IMR-90 (cell line): ENCODE measurements at regions not wholly inside any gene's neighbourhood (a gene's known extent, or its start where the extent isn't known, plus 50 kb on each side); places are given as distances from the start of the nearest gene placed in this dataset.

Experiments used
- ATAC-seq: fragments of 200-7000 bp; cut with Tn5 transposase; 2 replicates; pipeline ENCODE4 v1.9.1; 2020; ENCODE audit warnings: low read depth, mild to moderate bottlenecking, moderate library complexity
- BruUV-seq: library from RNA; stranded (reverse); fragments of 400-500 nt; replicated peaks from 2 replicates; lab custom pipeline; 2021; lab: Mats Ljungman, UMichigan
- CTCF ChIA-PET: fragments of 300-600 bp; formaldehyde crosslinking; extraction: SDS; loops from one replicate; lab custom pipeline; 2021; ENCODE audit warnings: antibody characterized with exemption; lab: Yijun Ruan, JAX
- POLR2A ChIA-PET: fragments of 300-600 bp; sonication (Branson Sonifier 250); formaldehyde crosslinking; loops from one replicate; lab custom pipeline; 2022; ENCODE audit warnings: antibody characterized with exemption; ENCODE audit not compliant: unreplicated experiment; lab: Charles Lee
- DNase-seq: peaks from one replicate; pipeline ENCODE4 v3.0.0; 2013
- H2AFZ ChIP-seq: replicated peaks from 2 replicates; pipeline ENCODE3; 2013; ENCODE audit warnings: low read length, mild to moderate bottlenecking; ENCODE audit not compliant: poor library complexity
- H2AK5ac ChIP-seq: 2 replicates; pipeline ENCODE4 v1.6.1; 2013; ENCODE audit warnings: low read depth, low read length, inconsistent platforms
- H2AK9ac ChIP-seq: replicated peaks from 2 replicates; pipeline ENCODE3; 2013; ENCODE audit warnings: mild to moderate bottlenecking, low read depth, low read length, moderate library complexity; ENCODE audit not compliant: poor library complexity
- H2BK120ac ChIP-seq: 2 replicates; pipeline ENCODE4 v1.6.1; 2013; ENCODE audit warnings: low read depth, low read length, inconsistent platforms
- H2BK15ac ChIP-seq: 3 replicates; pipeline ENCODE4 v1.6.1; 2013; ENCODE audit warnings: low read depth, low read length, inconsistent platforms
- H2BK20ac ChIP-seq: 2 replicates; pipeline ENCODE4 v1.6.1; 2013; ENCODE audit warnings: low read depth, mild to moderate bottlenecking, inconsistent platforms, low read length, moderate library complexity
- H2BK5ac ChIP-seq: 2 replicates; pipeline ENCODE4 v1.6.1; 2013; ENCODE audit warnings: mild to moderate bottlenecking, low read depth, low read length, inconsistent platforms; ENCODE audit not compliant: poor library complexity, severe bottlenecking
- H3K14ac ChIP-seq: replicated peaks from 2 replicates; pipeline ENCODE4 v1.6.1; 2013; ENCODE audit warnings: low read depth, low read length, inconsistent platforms
- H3K18ac ChIP-seq: 2 replicates; pipeline ENCODE4 v1.6.1; 2013; ENCODE audit warnings: low read depth, low read length, control low read depth
- H3K23ac ChIP-seq: 2 replicates; pipeline ENCODE4 v1.6.1; 2013; ENCODE audit warnings: low read depth, low read length, inconsistent platforms
- H3K27ac ChIP-seq: 2 replicates; pipeline ENCODE4 v1.5.1; 2013; ENCODE audit warnings: mild to moderate bottlenecking, control low read depth, low read length; ENCODE audit not compliant: insufficient read depth
- H3K27me3 ChIP-seq: 2 replicates; pipeline ENCODE4 v1.6.1; 2013; ENCODE audit warnings: low read length; ENCODE audit not compliant: control insufficient read depth, insufficient read depth
- H3K36me3 ChIP-seq: 2 replicates; pipeline ENCODE4 v1.6.1; 2013; ENCODE audit warnings: low read length, mixed read lengths; ENCODE audit not compliant: control insufficient read depth, insufficient read depth
- H3K4ac ChIP-seq: 2 replicates; pipeline ENCODE4 v1.6.1; 2013; ENCODE audit warnings: low read depth, low read length, inconsistent platforms
- H3K4me1 ChIP-seq: 2 replicates; pipeline ENCODE4 v1.6.1; 2013; ENCODE audit warnings: low read length, mixed read lengths; ENCODE audit not compliant: control insufficient read depth, insufficient read depth
- H3K4me2 ChIP-seq: 2 replicates; pipeline ENCODE4 v1.6.1; 2013; ENCODE audit warnings: low read depth, mild to moderate bottlenecking, control low read depth, low read length, moderate library complexity
- H3K4me3 ChIP-seq: 2 replicates; pipeline ENCODE4 v1.5.1; 2013; ENCODE audit warnings: low read depth, mild to moderate bottlenecking, control low read depth, low read length, moderate library complexity; ENCODE audit not compliant: insufficient read depth
- H3K56ac ChIP-seq: 2 replicates; pipeline ENCODE4 v1.6.1; 2013; ENCODE audit warnings: low read length, inconsistent platforms; ENCODE audit not compliant: insufficient read depth; ENCODE audit errors: extremely low read depth
- H3K79me1 ChIP-seq, 2 experiments: 2 replicates each; pipeline ENCODE4 v1.6.1; 2013; ENCODE audit warnings: low read length in 2 of 2, inconsistent platforms in 1 of 2, low read depth in 1 of 2
- H3K9ac ChIP-seq: 2 replicates; pipeline ENCODE4 v1.6.1; 2013; ENCODE audit warnings: low read depth, low read length, control low read depth
- H3K9me1 ChIP-seq: 2 replicates; pipeline ENCODE4 v1.6.1; 2013; ENCODE audit warnings: low read length, inconsistent platforms; ENCODE audit not compliant: insufficient read depth
- H3K9me3 ChIP-seq: 2 replicates; pipeline ENCODE4 v1.6.1; 2013; ENCODE audit warnings: low read length; ENCODE audit not compliant: control insufficient read depth, insufficient read depth
- H4K20me1 ChIP-seq: 2 replicates; pipeline ENCODE4 v1.6.1; 2013; ENCODE audit warnings: low read length, inconsistent platforms; ENCODE audit not compliant: insufficient read depth
- H4K5ac ChIP-seq: 2 replicates; pipeline ENCODE4 v1.6.1; 2013; ENCODE audit warnings: mild to moderate bottlenecking, low read depth, low read length, control low read depth
- H4K8ac ChIP-seq, 2 experiments: 2 replicates each; pipeline ENCODE4 v1.6.1; 2013; ENCODE audit warnings: low read depth in 2 of 2, low read length in 2 of 2, control low read depth in 1 of 2, inconsistent platforms in 1 of 2
- H4K91ac ChIP-seq: 2 replicates; pipeline ENCODE4 v1.6.1; 2013; ENCODE audit warnings: low read depth, low read length, inconsistent platforms; ENCODE audit not compliant: insufficient read depth
- BHLHE40 ChIP-seq: fragments of 150-350 bp; IDR thresholded peaks from 2 replicates; pipeline ENCODE4 v1.6.1; 2016; ENCODE audit warnings: mild to moderate bottlenecking, low read depth, low read length
- CEBPB ChIP-seq: IDR thresholded peaks from 2 replicates; pipeline ENCODE4 v1.6.1; 2012; ENCODE audit warnings: low read depth, low read length, improper control_type of control experiment
- CHD1 ChIP-seq: IDR thresholded peaks from 2 replicates; pipeline ENCODE4 v1.6.1; 2012; ENCODE audit warnings: low read depth, low read length, improper control_type of control experiment
- CTCF ChIP-seq: conservative IDR thresholded peaks from 2 replicates; pipeline ENCODE4 v1.5.1; 2012; ENCODE audit warnings: mild to moderate bottlenecking, low read depth, low read length, improper control_type of control experiment
- ELK1 ChIP-seq: fragments of 150-350 bp; IDR thresholded peaks from 2 replicates; pipeline ENCODE4 v1.6.1; 2016; ENCODE audit warnings: low read depth, mild to moderate bottlenecking, low read length, moderate library complexity, borderline replicate concordance
- FOS ChIP-seq: fragments of 150-350 bp; IDR thresholded peaks from 2 replicates; pipeline ENCODE4 v1.6.1; 2016; ENCODE audit warnings: low read depth, low read length
- MAFK ChIP-seq: IDR thresholded peaks from 2 replicates; pipeline ENCODE4 v1.6.1; 2012; ENCODE audit warnings: low read depth, low read length, improper control_type of control experiment
- MAZ ChIP-seq: IDR thresholded peaks from 2 replicates; pipeline ENCODE4 v1.6.1; 2012; ENCODE audit warnings: low read depth, mild to moderate bottlenecking, low read length, improper control_type of control experiment, moderate library complexity, borderline replicate concordance
- MXI1 ChIP-seq: IDR thresholded peaks from 2 replicates; pipeline ENCODE4 v1.6.1; 2012; ENCODE audit warnings: low read depth, mild to moderate bottlenecking, low read length, moderate library complexity, borderline replicate concordance
- NFE2L2 ChIP-seq: fragments of 150-350 bp; IDR thresholded peaks from 2 replicates; pipeline ENCODE4 v1.6.1; 2016; ENCODE audit warnings: low read depth, mild to moderate bottlenecking, low read length
- POLR2A ChIP-seq: IDR thresholded peaks from 2 replicates; pipeline ENCODE4 v1.6.1; 2012; ENCODE audit warnings: mild to moderate bottlenecking, low read depth, low read length
- RAD21 ChIP-seq: IDR thresholded peaks from 2 replicates; pipeline ENCODE4 v1.6.1; 2012; ENCODE audit warnings: low read length, improper control_type of control experiment
- RCOR1 ChIP-seq: IDR thresholded peaks from 2 replicates; pipeline ENCODE4 v1.6.1; 2012; ENCODE audit warnings: mild to moderate bottlenecking, low read length, improper control_type of control experiment; ENCODE audit not compliant: insufficient replicate concordance
- RFX5 ChIP-seq: IDR thresholded peaks from 2 replicates; pipeline ENCODE4 v1.8.0; 2012; ENCODE audit warnings: low read depth, mild to moderate bottlenecking, low read length, moderate library complexity
- SMC3 ChIP-seq: fragments of 150-350 bp; IDR thresholded peaks from 2 replicates; pipeline ENCODE4 v1.6.1; 2016; ENCODE audit warnings: low read depth, mild to moderate bottlenecking, antibody characterized with exemption, low read length, moderate library complexity
- USF2 ChIP-seq: fragments of 150-350 bp; IDR thresholded peaks from 2 replicates; pipeline ENCODE4 v1.6.1; 2017; ENCODE audit warnings: mild to moderate bottlenecking, antibody characterized with exemption, low read length, low read depth
- dilution Hi-C: fragments of 300-500 bp; cut with HindIII; formaldehyde crosslinking; loops from one replicate; pipeline ENCODE4 v1.14.3; 2018; ENCODE audit warnings: low sequenced_read_pairs; ENCODE audit not compliant: unreplicated experiment
- in situ Hi-C: fragments of 300-500 bp; cut with MboI; formaldehyde crosslinking; loops from 3 replicates; pipeline ENCODE4 v1.14.3; 2019; ENCODE audit warnings: low sequenced_read_pairs, inconsistent platforms, mixed read lengths
- intact Hi-C: fragments of 100-400 bp; cut with micrococcal nuclease; formaldehyde crosslinking; loops from 2 replicates; pipeline ENCODE4 v1.10.0; 2022

- CTCF ChIA-PET: no interaction called here
- no peaks in the 10 kb centered on the region for H3K27me3 ChIP-seq
These were observed 121.3 kb downstream of the IDS start for GRCh38 chrX:149383852-149384251.

More at GRCh38 chrX:149383852-149384251, 121.3 kb downstream of the IDS start:
- Histone ChIP-seq H3K14ac (no peak overlapping the region), H2BK15ac (no peak overlapping the region), H4K91ac (no peak overlapping the region), H3K79me1 (no peaks in the 10 kb centered on the region), H3K23ac (no peak overlapping the region), H2BK5ac (no peak overlapping the region), H3K4me3 (no peak overlapping the region), H3K4ac (no peak overlapping the region), H2AK9ac (no peak overlapping the region), H2BK120ac (no peak overlapping the region), H2AK5ac (no peak overlapping the region), H3K9me3 (no peaks in the 10 kb centered on the region), H3K4me2 (no peak overlapping the region), H4K8ac (no peak overlapping the region), H4K5ac (no peak overlapping the region), H3K9ac (no peak overlapping the region), H3K27ac (no peak overlapping the region), H2BK20ac (no peak overlapping the region), H4K20me1 (no peaks in the 10 kb centered on the region), H3K36me3 (no peaks in the 10 kb centered on the region), H2AFZ (no peak overlapping the region), H3K56ac (no peak overlapping the region), H3K18ac (no peak overlapping the region), H3K9me1 (no peaks in the 10 kb centered on the region), H3K4me1 (no peaks in the 10 kb centered on the region)
- no peak for DNase-seq
- POLR2A ChIA-PET: no interaction called here
- intact Hi-C loops: no loop called here
- ATAC-seq: no peak
- in situ Hi-C loops: no loop called here
- dilution Hi-C loops: no loop called here
- TF ChIP-seq RAD21 (no peak), MXI1 (no peak), RFX5 (no peak), NFE2L2 (no peak), SMC3 (no peak), POLR2A (no peak), RCOR1 (no peak), CTCF (no peak), ELK1 (no peak), CHD1 (no peak), BHLHE40 (no peak), FOS (no peak), CEBPB (no peak), MAFK (no peak), MAZ (no peak), USF2 (no peak)
- BruUV-seq: no TSS peak
